DMS 273 (cell line): ENCODE measurements at regions not wholly inside any gene's neighbourhood (a gene's known extent, or its start where the extent isn't known, plus 50 kb on each side); places are given as distances from the start of the nearest gene placed in this dataset.

Experiments
- DNase-seq: peaks from one replicate; lab custom pipeline; 2025; ENCODE audit not compliant: unreplicated experiment; lab: John Stamatoyannopoulos, UW

GRCh38 chr9:82208741-82209450 is 220.3 kb downstream of the SPATA31D1 start:
- DNase-seq: no peak

- DNase-seq: no peak
These were observed 221.4 kb downstream of the SPATA31D1 start for GRCh38 chr9:82209797-82210470.

GRCh38 chr9:82212885-82213284 is 224.3 kb downstream of the SPATA31D1 start:
- DNase-seq: no peak

- DNase-seq: no peak
These were observed 227.9 kb downstream of the SPATA31D1 start for GRCh38 chr9:82216435-82216834.

- no peak for DNase-seq
These were observed 234.9 kb downstream of the SPATA31D1 start for GRCh38 chr9:82223442-82223841.

GRCh38 chr9:82231411-82231810 is 242.8 kb downstream of the SPATA31D1 start:
- no peak for DNase-seq

- DNase-seq: no peak
These were observed 245.8 kb downstream of the SPATA31D1 start for GRCh38 chr9:82234160-82234943.

GRCh38 chr9:82242285-82242963 is 253.9 kb downstream of the SPATA31D1 start:
- no peak for DNase-seq

- DNase-seq: no peak
These were observed 258.7 kb downstream of the SPATA31D1 start for GRCh38 chr9:82247318-82247717.

GRCh38 chr9:82252116-82252515 is 263.5 kb downstream of the SPATA31D1 start:
- no peak for DNase-seq

GRCh38 chr9:82254646-82255367 is 266.2 kb downstream of the SPATA31D1 start:
- no peak for DNase-seq

GRCh38 chr9:82255481-82256176 is 267.1 kb downstream of the SPATA31D1 start:
- no peak for DNase-seq

GRCh38 chr9:82260691-82261090 is 272.1 kb downstream of the SPATA31D1 start:
- no peak for DNase-seq

GRCh38 chr9:82263619-82264018 is 275.0 kb downstream of the SPATA31D1 start:
- no peak for DNase-seq

- DNase-seq: no peak
These were observed 282.6 kb downstream of the SPATA31D1 start for GRCh38 chr9:82271106-82271561.

- DNase-seq: no peak
These were observed 284.5 kb downstream of the SPATA31D1 start for GRCh38 chr9:82273121-82273520.

- no peak for DNase-seq
These were observed 286.8 kb downstream of the SPATA31D1 start for GRCh38 chr9:82275258-82275927.

- no peak for DNase-seq
These were observed 292.5 kb downstream of the SPATA31D1 start for GRCh38 chr9:82281066-82281465.

GRCh38 chr9:82284758-82285157 is 296.2 kb downstream of the SPATA31D1 start:
- no peak for DNase-seq
